Gastroesophageal sphincter (tissue), 4 donors: ENCODE measurements at regions not wholly inside any gene's neighbourhood (a gene's known extent, or its start where the extent isn't known, plus 50 kb on each side); places are given as distances from the start of the nearest gene placed in this dataset.

Source experiments
- ATAC-seq: fragments of 150-250 bp; one replicate; pipeline ENCODE4 v1.9.1; 2016; ENCODE audit warnings: mild to moderate bottlenecking, moderate library complexity
- H3K27ac ChIP-seq, 4 donors: fragments of 200-600 bp; sonication (generic) in 3 of 4; 1 replicate in 3 of 4; 2 replicates in 1 of 4; pipeline ENCODE4 v1.5.1; 2016 to 2019
- H3K27me3 ChIP-seq: fragments of 200-600 bp; sonication (generic); one replicate; pipeline ENCODE4 v1.5.1; 2019
- H3K36me3 ChIP-seq, 2 donors: fragments of 200-600 bp; sonication (generic); one replicate each; pipeline ENCODE4 v1.5.1; 2019; ENCODE audit warnings: control low read depth in 1 of 2
- H3K4me1 ChIP-seq, 3 donors: fragments of 200-600 bp; sonication (generic); 1 replicate in 2 of 3; 2 replicates in 1 of 3; pipeline ENCODE4 v1.5.1; 2016 to 2019; ENCODE audit warnings: control low read depth in 2 of 3
- H3K4me3 ChIP-seq, 2 donors: fragments of 200-600 bp; sonication (generic); one replicate each; pipeline ENCODE4 v1.5.1; 2019; ENCODE audit warnings: mild to moderate bottlenecking in 1 of 2, moderate library complexity in 1 of 2
- H3K9me3 ChIP-seq, 3 donors: fragments of 200-600 bp; sonication (generic); one replicate each; pipeline ENCODE4 v1.5.1; 2017 to 2019; ENCODE audit warnings: control low read depth in 2 of 3
- EP300 ChIP-seq: sonication (generic); formaldehyde crosslinking; IDR thresholded peaks from one replicate; pipeline ENCODE4 v1.6.1; 2017; ENCODE audit warnings: antibody characterized with exemption, mild to moderate bottlenecking
- POLR2A ChIP-seq, 2 donors: fragments of 450-650 bp; IDR thresholded peaks; one replicate each; pipeline ENCODE4 v1.6.1; 2017; ENCODE audit warnings: antibody characterized with exemption in 2 of 2, mild to moderate bottlenecking in 2 of 2, moderate library complexity in 1 of 2
- POLR2AphosphoS5 ChIP-seq: sonication (generic); formaldehyde crosslinking; IDR thresholded peaks from one replicate; pipeline ENCODE4 v1.6.1; 2017; ENCODE audit warnings: antibody characterized with exemption
- WGBS, 2 donors: methylation state at CpG; one replicate each; pipeline ENCODE4 v1.1.5; 2018; ENCODE audit warnings: low coverage in 1 of 2; 5-methylcytosine and 5-hydroxymethylcytosine counted together
- TF ChIP-seq, protein P1 (sequence below), 4 experiments: fragments of 200-600 bp in 2 of 4; fragments of 450-650 bp in 2 of 4; sonication (generic) in 1 of 4; IDR thresholded peaks; one replicate each; pipeline ENCODE4 v1.5.1; 2017 to 2019; ENCODE audit warnings: antibody characterized with exemption in 4 of 4, mild to moderate bottlenecking in 2 of 4, moderate library complexity in 2 of 4

DNA sequence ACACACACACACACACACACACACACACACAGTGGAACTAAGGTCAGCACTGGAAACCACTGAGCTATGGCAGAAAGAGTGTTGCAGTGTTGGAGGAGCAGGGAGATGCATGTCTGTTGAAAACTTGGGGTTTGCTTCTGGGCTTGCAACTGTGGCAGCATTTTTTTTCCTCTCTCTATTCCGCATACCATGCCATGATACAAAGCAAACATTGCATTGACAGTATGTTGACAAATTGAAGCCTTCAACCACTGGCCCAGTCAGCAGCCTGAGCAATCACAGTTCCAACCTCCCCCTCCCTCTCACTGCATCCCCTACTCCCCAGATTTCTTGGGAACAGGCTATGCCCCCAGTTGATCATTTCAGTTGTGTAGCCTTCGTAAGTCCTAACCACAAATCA is 478.1 kb upstream of the WWC1 start:
- H3K36me3 ChIP-seq: no peaks in the 10 kb centered on the region
- WGBS, 2 donors: 87 to 92% methylated on average over 2 of the region's 2 CpGs
- H3K4me1 ChIP-seq: no peaks in the 10 kb centered on the region
- no peak for ATAC-seq
- no peaks in the 10 kb centered on the region for H3K9me3 ChIP-seq
- H3K27ac ChIP-seq: no peak overlapping the region
- no peaks in the 10 kb centered on the region for H3K27me3 ChIP-seq
- TF ChIP-seq POLR2AphosphoS5 (no peak), POLR2A (IDR thresholded peaks at IDR 0.05) (no peak), EP300 (no peak)
- TF ChIP-seq, protein P1, sequence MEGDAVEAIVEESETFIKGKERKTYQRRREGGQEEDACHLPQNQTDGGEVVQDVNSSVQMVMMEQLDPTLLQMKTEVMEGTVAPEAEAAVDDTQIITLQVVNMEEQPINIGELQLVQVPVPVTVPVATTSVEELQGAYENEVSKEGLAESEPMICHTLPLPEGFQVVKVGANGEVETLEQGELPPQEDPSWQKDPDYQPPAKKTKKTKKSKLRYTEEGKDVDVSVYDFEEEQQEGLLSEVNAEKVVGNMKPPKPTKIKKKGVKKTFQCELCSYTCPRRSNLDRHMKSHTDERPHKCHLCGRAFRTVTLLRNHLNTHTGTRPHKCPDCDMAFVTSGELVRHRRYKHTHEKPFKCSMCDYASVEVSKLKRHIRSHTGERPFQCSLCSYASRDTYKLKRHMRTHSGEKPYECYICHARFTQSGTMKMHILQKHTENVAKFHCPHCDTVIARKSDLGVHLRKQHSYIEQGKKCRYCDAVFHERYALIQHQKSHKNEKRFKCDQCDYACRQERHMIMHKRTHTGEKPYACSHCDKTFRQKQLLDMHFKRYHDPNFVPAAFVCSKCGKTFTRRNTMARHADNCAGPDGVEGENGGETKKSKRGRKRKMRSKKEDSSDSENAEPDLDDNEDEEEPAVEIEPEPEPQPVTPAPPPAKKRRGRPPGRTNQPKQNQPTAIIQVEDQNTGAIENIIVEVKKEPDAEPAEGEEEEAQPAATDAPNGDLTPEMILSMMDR (IDR thresholded peaks at IDR 0.05): no peak
- no peak overlapping the region for H3K4me3 ChIP-seq

DNA sequence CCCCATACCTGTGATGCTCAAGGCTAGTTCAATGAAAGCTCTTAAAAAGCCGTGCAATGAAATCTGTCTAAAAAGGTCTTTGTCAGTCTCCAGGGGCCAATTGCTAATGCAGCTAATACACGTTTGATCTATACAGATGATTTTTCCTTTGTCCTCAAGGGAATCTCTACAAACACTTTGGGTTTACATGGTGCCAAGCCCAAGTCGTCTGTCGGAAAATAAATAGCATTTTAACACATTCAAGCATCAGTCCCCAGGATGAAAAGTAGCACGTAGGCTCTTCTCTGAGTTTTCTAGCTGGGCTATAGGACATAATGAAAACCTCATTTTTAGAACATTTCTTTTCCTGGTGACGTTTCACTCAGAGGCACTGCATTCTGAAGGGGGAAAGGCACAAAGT is 477.4 kb upstream of the WWC1 start:
- Histone ChIP-seq H3K36me3 (no peaks in the 10 kb centered on the region), H3K27me3 (no peaks in the 10 kb centered on the region), H3K4me1 (no peaks in the 10 kb centered on the region), H3K9me3 (no peaks in the 10 kb centered on the region), H3K27ac (no peak overlapping the region), H3K4me3 (no peak overlapping the region)
- WGBS, 2 donors: 52 to 70% methylated on average over 3 to 6 of the region's 6 CpGs
- TF ChIP-seq POLR2A (IDR thresholded peaks at IDR 0.05): no peak
- TF ChIP-seq POLR2AphosphoS5: no peak
- no peak for TF ChIP-seq EP300
- TF ChIP-seq, protein P1 (IDR thresholded peaks at IDR 0.05): no peak
- ATAC-seq: no peak

DNA sequence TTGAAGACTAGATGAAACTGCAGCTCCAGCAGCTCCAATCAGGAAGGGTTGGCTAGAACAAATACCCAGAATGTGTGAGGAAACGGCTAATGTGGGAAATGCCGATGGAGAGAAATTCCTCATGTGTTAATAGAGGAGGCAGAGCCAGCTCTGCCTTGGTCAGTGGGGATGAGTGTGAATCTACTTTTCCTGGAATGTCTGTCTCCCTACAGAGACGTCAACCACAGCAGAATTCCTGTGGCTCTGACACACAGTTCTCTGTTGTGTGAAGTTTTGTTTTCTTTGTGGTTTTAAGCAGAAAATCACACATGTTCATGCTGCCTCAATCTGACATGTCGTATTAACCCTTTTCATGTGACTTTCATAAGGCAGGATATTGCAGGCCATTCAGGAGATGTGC is 476.6 kb upstream of the WWC1 start:
- Histone ChIP-seq H3K27ac (no peak overlapping the region), H3K36me3 (no peaks in the 10 kb centered on the region), H3K4me3 (no peak overlapping the region), H3K27me3 (peaks cover 5% of the 10 kb centered on the region), H3K4me1 (no peaks in the 10 kb centered on the region), H3K9me3 (no peaks in the 10 kb centered on the region)
- WGBS, 2 donors: 43 to 58% methylated on average over 3 to 4 of the region's 4 CpGs
- no peak for ATAC-seq
- TF ChIP-seq POLR2AphosphoS5 (no peak), EP300 (no peak), POLR2A (IDR thresholded peaks at IDR 0.05) (no peak)
- TF ChIP-seq, protein P1 (IDR thresholded peaks at IDR 0.05): no peak

DNA sequence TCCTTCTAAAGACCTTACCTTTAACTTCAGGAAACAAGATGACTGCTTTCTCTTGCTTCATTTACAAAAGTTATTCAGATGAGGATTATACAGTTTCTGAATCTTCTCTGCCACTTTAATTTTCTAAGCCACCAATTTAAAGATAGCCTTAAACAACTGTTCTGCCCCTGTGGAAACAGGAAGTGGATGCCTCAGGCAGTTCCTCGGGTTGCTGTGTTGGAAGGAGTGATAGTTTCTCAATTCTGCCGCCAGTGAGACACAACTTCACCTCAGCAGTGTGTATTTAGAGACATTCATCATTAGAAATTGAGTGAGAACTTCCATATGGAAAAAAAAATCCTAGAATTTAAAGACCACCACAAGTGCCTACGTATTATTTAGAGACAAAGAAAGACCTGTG is 475.1 kb upstream of the WWC1 start:
- no peak overlapping the region for H3K27ac ChIP-seq

DNA sequence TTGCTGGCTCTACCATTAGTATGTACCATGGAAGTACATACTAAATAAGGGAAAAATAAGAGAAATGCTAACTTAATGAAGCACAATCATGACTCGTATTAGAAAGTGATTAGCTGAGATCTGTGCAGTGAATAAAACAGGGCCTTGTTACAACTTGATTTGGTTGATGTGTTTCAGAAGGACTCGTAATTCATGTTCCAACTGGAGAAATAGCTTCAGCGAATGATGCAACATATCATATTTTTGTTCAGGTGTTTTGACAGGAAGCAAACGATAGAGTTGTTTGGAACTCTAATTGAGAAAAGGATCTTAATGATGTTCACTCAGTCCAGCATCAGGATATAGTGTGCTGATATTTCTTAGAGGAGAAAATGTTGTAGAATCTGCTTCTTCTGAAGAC is 474.6 kb upstream of the WWC1 start:
- H3K9me3 ChIP-seq: no peaks in the 10 kb centered on the region
- no peaks in the 10 kb centered on the region for H3K4me1 ChIP-seq
- 83 to 86% methylated on average over 4 of the region's 4 CpGs for WGBS, 2 donors
- H3K27ac ChIP-seq: no peak overlapping the region
- no peak overlapping the region for H3K4me3 ChIP-seq
- peaks cover 5% of the 10 kb centered on the region for H3K27me3 ChIP-seq
- no peak for TF ChIP-seq POLR2A (IDR thresholded peaks at IDR 0.05)
- no peak for TF ChIP-seq EP300
- TF ChIP-seq POLR2AphosphoS5: no peak
- TF ChIP-seq, protein P1 (IDR thresholded peaks at IDR 0.05): no peak
- no peaks in the 10 kb centered on the region for H3K36me3 ChIP-seq
- ATAC-seq: no peak

More for the DNA sequence above, 475.1 kb upstream of the WWC1 start:
- Histone ChIP-seq H3K36me3 (no peaks in the 10 kb centered on the region), H3K4me3 (no peak overlapping the region), H3K4me1 (no peaks in the 10 kb centered on the region), H3K9me3 (no peaks in the 10 kb centered on the region), H3K27me3 (peaks cover 5% of the 10 kb centered on the region)
- no peak for TF ChIP-seq POLR2A (IDR thresholded peaks at IDR 0.05)
- no peak for TF ChIP-seq EP300
- TF ChIP-seq POLR2AphosphoS5: no peak
- TF ChIP-seq, protein P1 (IDR thresholded peaks at IDR 0.05): no peak
- WGBS, 2 donors: 26 to 42% methylated on average over 3 of the region's 3 CpGs
- ATAC-seq: no peak
